Fibroblast of villous mesenchyme (primary cell): ENCODE measurements at regions not wholly inside any gene's neighbourhood (a gene's known extent, or its start where the extent isn't known, plus 50 kb on each side); places are given as distances from the start of the nearest gene placed in this dataset.

Experiments
- DNase-seq: peaks from one replicate; pipeline ENCODE4 v3.0.0-alpha.2; 2010; ENCODE audit warnings: low read depth
- H3K4me3 ChIP-seq: 2 replicates; pipeline ENCODE4 v1.5.1; 2011; ENCODE audit warnings: low read depth, mild to moderate bottlenecking, low read length
- TF ChIP-seq, protein P1 (sequence below): IDR thresholded peaks from 2 replicates; pipeline ENCODE4 v1.5.1; 2012; ENCODE audit warnings: low read depth, mild to moderate bottlenecking, low read length; ENCODE audit not compliant: insufficient read depth

DNA sequence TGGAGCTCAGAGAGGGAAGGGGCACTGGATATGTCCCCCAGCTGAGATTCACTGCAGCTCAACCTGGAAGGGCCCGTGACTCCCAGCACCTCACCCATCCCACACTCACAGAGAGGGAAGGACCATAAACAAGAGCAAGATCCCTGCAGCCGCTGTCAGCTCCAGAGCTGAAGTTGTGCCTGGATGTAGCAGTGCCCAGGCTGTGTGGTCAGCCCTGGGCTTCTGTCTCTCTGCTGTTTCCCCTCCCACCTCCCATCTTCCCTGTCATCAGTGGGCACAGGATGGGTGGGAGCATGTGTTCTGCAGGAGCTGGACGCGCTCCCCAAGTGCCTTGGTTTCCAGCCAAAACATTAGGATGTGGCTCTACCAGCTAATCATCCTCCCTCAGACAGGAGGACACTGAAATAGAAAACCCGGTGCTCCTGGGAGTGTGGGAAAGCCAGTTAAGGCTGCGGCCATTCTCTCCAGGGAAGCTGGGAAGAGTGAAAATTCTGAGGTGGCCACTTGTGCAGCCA lies 282.7 kb downstream of the NPHP4 start:
- no peak for DNase-seq
- TF ChIP-seq, protein P1, sequence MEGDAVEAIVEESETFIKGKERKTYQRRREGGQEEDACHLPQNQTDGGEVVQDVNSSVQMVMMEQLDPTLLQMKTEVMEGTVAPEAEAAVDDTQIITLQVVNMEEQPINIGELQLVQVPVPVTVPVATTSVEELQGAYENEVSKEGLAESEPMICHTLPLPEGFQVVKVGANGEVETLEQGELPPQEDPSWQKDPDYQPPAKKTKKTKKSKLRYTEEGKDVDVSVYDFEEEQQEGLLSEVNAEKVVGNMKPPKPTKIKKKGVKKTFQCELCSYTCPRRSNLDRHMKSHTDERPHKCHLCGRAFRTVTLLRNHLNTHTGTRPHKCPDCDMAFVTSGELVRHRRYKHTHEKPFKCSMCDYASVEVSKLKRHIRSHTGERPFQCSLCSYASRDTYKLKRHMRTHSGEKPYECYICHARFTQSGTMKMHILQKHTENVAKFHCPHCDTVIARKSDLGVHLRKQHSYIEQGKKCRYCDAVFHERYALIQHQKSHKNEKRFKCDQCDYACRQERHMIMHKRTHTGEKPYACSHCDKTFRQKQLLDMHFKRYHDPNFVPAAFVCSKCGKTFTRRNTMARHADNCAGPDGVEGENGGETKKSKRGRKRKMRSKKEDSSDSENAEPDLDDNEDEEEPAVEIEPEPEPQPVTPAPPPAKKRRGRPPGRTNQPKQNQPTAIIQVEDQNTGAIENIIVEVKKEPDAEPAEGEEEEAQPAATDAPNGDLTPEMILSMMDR: no peak
- H3K4me3 ChIP-seq: no peak overlapping the region

GRCh38 chr1:5708346-5709245 lies 283.6 kb downstream of the NPHP4 start:
- no peak overlapping the region for H3K4me3 ChIP-seq
- TF ChIP-seq, protein P1: no peak
- DNase-seq: no peak

DNA sequence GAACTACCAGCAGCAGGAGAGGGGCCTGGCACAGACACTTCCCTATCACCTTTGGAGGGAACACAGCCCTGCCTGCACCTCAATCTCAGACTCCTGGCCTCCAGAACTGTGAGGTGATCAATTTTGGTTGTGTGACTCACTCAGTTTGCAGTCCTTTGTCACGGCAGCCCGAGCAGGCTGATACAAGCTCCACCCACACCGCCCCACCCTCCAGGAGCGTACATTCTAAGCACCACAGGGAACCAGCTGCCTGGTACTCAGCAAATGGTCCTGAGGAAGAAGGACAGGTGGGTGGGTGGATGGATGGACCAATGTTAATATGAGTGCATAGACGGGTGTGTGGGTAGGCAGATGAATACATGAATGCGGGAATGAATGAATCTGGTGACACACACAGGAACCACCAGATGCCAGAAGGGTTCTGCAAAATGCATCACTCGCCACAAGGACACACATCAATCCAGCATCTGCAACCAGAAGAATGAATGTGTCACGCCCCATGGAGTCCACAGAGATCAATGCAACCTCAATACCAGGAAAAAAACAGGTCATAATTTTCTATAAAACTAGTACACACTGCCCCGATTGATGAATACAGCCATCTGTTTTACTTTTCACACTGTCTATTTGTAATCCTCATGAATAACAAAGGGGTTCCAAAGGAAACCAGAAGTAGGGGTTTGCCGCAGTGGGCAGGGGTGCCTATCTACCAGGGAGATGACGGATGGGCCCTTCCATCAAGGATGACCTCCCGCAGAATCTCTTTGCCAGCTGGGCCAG lies 284.5 kb downstream of the NPHP4 start:
- no peak overlapping the region for H3K4me3 ChIP-seq
- TF ChIP-seq, protein P1: no peak
- no peak for DNase-seq

DNA sequence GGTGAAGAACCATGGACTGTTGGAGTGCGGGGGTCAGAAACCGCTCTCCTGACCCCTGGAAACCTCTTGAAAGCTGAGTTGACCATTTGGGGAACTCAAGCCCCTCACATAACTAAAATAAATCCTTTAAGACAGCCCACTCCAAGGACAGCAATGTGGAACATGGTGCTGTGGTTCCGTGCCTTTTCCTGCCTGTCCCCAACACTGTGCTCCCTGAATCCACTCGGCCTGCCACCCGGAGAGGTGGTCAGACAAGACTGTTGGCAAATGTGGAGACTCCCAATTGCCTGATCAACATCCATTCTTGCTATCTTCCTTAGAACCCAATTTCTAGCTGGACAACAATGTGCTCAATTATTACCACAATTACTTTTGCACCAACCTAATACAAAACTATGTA lies 286.0 kb downstream of the NPHP4 start:
- no peak for DNase-seq
- no peak overlapping the region for H3K4me3 ChIP-seq
- TF ChIP-seq, protein P1: no peak

DNA sequence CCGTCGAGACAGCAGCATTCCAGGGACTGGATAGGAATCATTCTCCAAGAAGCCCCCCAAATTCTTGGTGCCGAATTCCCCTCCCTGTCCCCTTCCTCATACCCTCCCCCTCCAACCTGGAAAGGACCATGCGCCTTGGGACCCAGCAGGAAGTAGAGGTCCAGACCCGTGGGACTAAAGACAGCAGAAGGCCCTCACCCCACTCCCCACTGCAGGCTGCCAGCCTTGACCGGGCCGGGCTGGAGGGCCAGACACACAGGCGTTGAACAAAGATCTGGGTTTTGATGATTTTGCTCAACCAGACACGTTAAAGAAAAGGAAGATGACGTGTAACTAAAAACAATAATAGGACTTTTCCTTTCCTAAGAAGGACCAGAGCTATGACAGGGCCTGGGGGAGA lies 286.5 kb downstream of the NPHP4 start:
- no peak overlapping the region for H3K4me3 ChIP-seq
- TF ChIP-seq, protein P1: no peak
- DNase-seq: no peak

DNA sequence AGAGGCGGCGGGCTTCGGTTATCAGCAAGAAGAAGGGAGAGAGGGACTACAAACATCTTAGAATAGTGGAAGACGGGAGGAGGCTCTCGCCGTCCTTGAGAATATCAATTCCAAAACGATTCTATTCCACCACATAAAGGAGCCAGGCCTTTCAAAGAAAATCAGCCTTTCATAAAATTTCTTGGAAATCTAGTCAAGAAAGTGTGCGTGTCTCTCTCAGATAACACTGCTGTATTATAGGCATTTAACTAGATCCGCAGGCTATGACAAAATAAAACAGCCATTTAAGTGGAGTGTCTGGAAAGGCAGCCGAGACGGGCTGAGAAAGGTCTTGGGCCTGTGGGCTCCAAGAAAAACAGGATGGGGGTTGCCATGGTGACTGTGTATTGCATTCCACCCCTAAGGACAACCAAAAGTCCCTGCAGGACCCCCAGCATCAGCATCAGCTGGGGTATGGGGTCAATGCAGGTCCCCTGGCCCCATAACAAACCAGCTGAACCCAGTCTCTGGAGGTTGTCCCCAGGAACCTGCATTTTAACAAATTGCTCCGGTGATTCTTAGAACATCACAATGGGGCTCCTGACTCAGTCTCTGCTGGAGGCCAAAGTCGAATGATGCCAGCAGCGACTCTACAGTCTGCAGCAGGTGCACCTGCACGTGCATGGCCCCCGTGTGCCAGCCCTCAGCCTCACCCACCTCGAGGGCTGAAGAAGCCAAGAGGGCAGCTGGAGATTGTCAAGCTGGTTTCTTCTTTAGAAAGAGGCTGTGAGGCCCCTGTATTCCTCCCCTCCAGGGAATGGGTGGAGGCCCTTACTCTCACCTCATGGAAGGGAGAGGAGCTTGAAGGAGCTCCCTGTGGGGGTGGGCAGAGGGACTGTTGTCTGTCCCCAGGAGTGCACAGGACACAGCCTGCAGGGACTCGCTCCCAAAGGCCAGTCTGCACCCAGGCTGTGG lies 287.4 kb downstream of the NPHP4 start:
- TF ChIP-seq, protein P1: no peak
- DNase-seq: no peak
- no peak overlapping the region for H3K4me3 ChIP-seq
